ENCODE measurements at regions not wholly inside any gene's neighbourhood (a gene's known extent, or its start where the extent isn't known, plus 50 kb on each side); places are given as distances from the start of the nearest gene placed in this dataset.

GRCh38 chr1:226816576-226816975 lies 53.8 kb upstream of the PSEN2 start:
- TF ChIP-seq POLR2A (IDR thresholded peaks at IDR 0.05; ENCODE audit: low read depth, low read length), result no peak
- no peak for DNase-seq (ENCODE audit: insufficient read length, low spot score)
- FAIRE-seq, result no peak

DNA sequence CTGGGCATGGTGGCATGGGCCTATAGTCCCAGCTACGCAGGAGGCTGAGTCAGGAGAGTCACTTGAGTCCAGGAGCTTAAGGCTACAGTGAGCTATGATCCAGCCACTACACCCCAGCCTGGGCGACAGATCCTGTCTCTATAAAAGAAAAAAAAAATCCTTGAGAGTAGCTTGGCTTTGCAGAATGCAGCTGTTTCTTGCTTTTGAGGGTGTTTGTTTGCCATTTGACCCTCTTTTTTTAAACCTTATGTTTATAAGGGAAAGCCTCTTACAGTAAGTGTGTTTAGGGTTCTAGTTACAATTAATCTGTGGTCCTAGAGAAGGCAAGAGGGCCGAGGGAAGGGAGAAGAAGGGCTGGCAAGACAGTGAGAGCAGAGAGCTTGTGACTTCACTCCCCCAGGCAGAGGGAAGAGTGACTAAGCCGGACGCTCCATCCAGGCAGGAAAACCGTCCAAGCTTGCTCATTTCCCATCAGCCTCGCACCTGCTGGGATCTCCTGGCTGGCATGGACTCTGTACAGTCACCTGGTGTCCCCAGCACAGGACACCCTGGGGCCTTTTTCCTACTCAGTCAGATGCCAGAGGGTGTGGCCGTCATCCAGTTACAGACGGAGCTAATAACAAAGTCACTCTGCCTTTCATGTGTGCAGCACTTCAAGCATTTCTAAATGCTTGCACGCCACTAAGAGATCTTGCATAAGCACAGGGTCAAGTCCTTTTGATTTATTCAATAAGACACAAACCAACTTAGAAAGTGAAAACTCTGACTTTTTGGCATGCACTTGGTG lies 55.5 kb upstream of the PSEN2 start:
- DNase-seq (ENCODE audit: insufficient read length, low spot score) (peak; percentile 79), FAIRE-seq (peak; percentile 91)
- no peak for TF ChIP-seq POLR2A (IDR thresholded peaks at IDR 0.05; ENCODE audit: low read depth, low read length)

- TF ChIP-seq POLR2A (IDR thresholded peaks at IDR 0.05; ENCODE audit: low read depth, low read length), result no peak
- DNase-seq (ENCODE audit: insufficient read length, low spot score) (no peak), FAIRE-seq (no peak)
Measured at GRCh38 chr1:226813671-226814591, 56.5 kb upstream of the PSEN2 start.

DNA sequence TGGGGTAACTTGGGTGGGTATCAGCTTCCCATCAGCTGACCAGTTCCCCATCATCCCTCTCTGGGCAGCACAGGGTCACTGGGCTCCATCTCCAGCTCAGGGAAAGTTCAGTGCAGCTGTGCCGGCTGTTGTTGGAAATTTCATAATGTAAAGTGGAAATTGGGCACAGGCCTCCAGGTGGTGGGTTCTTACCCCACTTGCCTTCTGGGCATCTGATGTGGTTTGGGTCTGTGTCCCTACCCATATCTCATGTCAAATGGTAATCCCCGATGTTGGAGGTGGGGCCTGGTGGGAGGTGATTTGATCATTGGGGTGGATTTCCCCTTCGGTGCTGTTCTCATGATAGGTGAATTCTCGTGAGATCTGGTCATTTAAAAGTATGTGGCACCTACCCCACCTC lies 59.7 kb upstream of the PSEN2 start:
- FAIRE-seq (no peak), DNase-seq (ENCODE audit: insufficient read length, low spot score) (no peak)
- no peak for TF ChIP-seq POLR2A (IDR thresholded peaks at IDR 0.05; ENCODE audit: low read depth, low read length)

- no peak for TF ChIP-seq POLR2A (IDR thresholded peaks at IDR 0.05; ENCODE audit: low read depth, low read length)
- no peak for FAIRE-seq
- DNase-seq (ENCODE audit: insufficient read length, low spot score), result no peak
Measured at GRCh38 chr1:226809785-226810571, 60.4 kb upstream of the PSEN2 start.

GRCh38 chr1:226808501-226808900 lies 61.9 kb upstream of the PSEN2 start:
- DNase-seq (ENCODE audit: insufficient read length, low spot score) (no peak), FAIRE-seq (no peak)
- no peak for TF ChIP-seq POLR2A (IDR thresholded peaks at IDR 0.05; ENCODE audit: low read depth, low read length)

DNA sequence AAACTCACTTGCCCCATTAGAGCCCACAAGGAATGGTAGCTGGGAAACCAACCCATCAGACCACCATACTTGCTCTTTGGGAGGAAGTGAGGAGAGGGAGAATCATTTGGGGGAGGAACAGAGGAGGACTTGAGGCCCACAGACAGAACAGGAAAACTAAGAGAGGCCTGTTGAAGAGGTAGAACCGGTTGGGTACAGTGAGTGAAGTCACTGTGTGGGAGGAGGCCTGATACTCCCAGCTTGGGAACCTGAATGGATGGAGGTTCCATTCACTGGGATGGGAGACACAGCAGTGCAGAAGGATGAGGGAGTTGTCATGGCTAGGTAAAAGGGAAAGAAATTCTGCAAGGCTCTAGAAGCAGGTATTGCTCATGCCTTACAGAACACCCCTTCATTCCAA lies 63.4 kb upstream of the PSEN2 start:
- DNase-seq (ENCODE audit: insufficient read length, low spot score), result no peak

DNA sequence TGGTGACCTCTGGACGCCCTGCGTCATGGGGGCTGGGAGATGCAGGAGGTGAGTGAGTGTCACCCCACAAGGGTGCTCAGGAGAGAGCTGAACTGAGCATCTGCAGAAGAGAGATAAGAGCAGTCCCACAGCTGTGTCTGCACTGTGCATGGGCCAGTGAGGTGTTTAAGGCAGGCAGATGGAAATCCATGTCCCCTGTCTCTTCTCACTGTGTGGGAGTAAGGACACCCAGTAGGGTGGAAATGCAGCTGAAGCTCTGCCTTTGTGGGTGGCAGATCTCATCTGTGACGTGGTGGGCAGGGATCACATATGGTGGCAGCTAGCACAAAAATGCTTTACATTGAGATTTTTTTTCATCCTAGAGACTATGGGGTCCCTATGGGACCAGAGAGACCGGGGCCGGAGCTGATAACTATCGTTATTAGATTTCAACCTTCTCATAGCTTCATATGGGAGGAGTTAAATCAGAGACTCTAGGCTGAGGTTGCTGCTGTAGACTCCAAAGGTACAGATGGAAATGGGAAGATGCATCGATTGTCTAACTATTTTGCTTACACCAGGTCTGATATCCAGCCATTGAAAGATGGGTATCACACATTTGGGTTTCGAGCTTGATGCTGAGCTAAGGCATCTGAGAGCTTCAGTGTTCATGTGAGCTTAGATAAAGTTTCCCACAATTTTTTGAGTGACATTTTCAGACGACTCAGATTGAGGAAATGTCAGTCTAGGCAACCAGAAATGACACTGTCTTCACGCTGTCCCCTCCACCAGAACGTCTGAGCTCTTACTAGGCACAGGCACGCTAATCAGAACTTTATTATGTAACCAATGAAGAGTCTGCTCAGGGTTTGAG lies 65.3 kb upstream of the PSEN2 start:
- TF ChIP-seq POLR2A (IDR thresholded peaks at IDR 0.05; ENCODE audit: low read depth, low read length), result no peak
- no peak for FAIRE-seq
- DNase-seq (ENCODE audit: insufficient read length, low spot score), result no peak

More for the DNA sequence above, 63.4 kb upstream of the PSEN2 start:
- no peak for FAIRE-seq
- TF ChIP-seq POLR2A (IDR thresholded peaks at IDR 0.05; ENCODE audit: low read depth, low read length), result no peak

DNA sequence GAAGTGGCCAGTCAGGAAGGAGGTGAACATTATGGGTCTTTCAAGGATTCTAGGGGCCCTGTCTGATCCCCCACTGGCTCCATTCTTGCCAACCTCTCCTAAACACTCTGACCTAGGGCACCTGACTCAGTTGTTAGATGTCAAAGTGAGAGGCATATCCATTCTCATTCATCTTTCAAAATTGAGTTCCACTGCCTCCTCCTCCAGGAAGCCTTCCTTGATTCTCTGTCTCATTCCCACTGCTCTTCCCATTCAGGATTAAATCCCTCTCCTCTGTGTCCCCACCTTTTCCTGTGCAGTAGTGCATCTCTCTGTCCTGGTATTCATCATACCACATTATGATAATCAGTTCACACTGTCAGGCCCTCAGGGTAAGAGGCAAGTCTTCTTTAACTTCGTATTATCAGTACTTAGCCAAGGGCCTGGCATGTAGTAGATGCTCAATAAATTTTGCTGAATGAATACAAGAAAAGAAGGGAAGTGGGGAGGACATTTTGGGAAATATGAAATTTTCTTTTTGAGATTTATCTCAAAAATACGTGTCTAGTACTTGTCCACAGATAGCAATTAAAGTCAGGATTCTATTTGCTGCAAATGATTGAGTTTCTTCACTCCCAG lies 61.8 kb upstream of the ITPKB start:
- DNase-seq (ENCODE audit: insufficient read length, low spot score), result no peak
- no peak for FAIRE-seq

DNA sequence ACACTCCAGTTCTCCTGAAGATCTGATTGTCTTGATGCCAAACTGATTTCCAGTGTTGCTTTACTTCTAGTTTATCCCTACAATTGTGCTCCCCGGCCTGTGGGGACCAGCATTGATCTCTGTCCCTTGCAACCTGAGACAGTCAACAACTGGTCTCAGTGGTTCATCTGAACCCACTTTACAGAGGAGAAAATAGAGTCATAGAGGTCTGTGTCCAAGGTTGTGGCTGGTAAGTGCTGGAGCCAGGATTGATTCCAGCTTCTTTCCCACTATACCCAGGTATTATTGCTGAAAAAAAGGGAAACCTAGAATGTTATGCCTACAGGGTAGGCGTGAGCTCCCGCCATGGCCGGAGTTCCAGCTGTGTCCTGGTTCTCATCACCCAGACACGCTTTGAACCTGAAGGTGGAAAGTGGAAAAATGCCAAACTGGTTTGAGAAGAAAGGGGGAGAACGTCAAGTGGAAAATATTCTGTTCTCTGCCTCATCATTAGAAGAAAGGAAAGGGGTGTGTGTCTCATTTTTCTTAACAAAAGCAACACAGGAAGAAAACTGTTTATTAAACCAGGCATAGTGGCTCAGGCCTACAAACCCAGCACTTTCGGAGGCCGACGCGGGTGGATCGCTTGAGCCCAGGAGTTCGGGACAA lies 60.7 kb upstream of the ITPKB start:
- FAIRE-seq (no peak), DNase-seq (ENCODE audit: insufficient read length, low spot score) (no peak)
- no peak for TF ChIP-seq POLR2A (IDR thresholded peaks at IDR 0.05; ENCODE audit: low read depth, low read length)

More for the DNA sequence above, 61.8 kb upstream of the ITPKB start:
- TF ChIP-seq POLR2A (IDR thresholded peaks at IDR 0.05; ENCODE audit: low read depth, low read length), result no peak

- no peak for FAIRE-seq
- TF ChIP-seq POLR2A (IDR thresholded peaks at IDR 0.05; ENCODE audit: low read depth, low read length), result no peak
- DNase-seq (ENCODE audit: insufficient read length, low spot score), result no peak
Measured at GRCh38 chr1:226798427-226799411, 59.6 kb upstream of the ITPKB start.

Measured in H54 (cell line).